ENCODE measurements at regions not wholly inside any gene's neighbourhood (a gene's known extent, or its start where the extent isn't known, plus 50 kb on each side); places are given as distances from the start of the nearest gene placed in this dataset.
"Not testable (repeated sequence)": the region's sequence is repeated elsewhere in the genome, so short reads cannot be mapped to it uniquely, and the experiment has no call there.

DNA sequence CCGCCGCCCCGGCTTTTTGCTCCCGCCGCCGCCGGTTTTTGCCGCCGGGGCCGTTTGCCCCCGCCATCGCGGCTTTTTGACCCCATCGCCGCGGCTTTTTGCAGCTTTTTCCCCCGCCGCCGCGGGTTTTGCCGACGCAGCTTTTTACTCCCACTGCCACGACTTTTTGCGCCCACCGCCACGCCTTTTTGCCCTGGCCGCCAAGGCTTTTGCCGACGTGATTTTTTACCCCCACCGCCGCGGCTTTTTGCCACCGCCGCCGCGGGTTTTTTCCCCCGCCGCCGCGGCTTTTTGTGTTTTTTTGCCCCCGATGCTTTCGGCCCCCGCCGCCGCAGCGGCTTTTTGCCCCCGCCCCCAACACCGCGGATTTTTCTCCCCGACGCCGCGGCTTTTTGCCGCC, 5001.9 kb upstream of the OR11H1 start:
- H3K27ac Mint-ChIP-seq; H3K9me3 Mint-ChIP-seq; DNase-seq (ENCODE audit: low spot score); H3K27me3 Mint-ChIP-seq (ENCODE audit: low read depth); H3K36me3 Mint-ChIP-seq (ENCODE audit: low read depth); H3K4me1 Mint-ChIP-seq (ENCODE audit: low read depth); H3K4me3 Mint-ChIP-seq (ENCODE audit: low read depth); intact Hi-C loops (cut with micrococcal nuclease): not testable (repeated sequence)

DNA sequence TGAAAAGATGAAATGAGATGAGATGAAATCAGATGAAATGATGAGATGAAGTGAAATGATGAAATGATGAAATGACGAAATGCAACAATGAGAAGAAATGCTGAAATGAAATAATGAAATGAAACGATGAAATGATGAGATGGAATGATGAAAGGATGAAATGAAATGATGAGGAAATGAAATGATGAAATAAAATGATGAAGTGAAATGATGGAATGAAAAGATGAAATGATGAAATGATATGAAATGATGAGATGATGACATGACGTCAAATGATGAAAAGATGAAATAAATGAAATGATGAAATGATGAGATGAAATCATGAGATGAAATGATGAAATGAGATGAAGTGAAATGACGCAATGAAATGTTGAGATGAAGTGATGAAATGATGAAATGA, 4996.9 kb upstream of the OR11H1 start:
- H3K27ac Mint-ChIP-seq; H3K36me3 Mint-ChIP-seq (ENCODE audit: low read depth); DNase-seq (ENCODE audit: low spot score); H3K4me3 Mint-ChIP-seq (ENCODE audit: low read depth); intact Hi-C loops (cut with micrococcal nuclease); H3K9me3 Mint-ChIP-seq; H3K4me1 Mint-ChIP-seq (ENCODE audit: low read depth); H3K27me3 Mint-ChIP-seq (ENCODE audit: low read depth): not testable (repeated sequence)

DNA sequence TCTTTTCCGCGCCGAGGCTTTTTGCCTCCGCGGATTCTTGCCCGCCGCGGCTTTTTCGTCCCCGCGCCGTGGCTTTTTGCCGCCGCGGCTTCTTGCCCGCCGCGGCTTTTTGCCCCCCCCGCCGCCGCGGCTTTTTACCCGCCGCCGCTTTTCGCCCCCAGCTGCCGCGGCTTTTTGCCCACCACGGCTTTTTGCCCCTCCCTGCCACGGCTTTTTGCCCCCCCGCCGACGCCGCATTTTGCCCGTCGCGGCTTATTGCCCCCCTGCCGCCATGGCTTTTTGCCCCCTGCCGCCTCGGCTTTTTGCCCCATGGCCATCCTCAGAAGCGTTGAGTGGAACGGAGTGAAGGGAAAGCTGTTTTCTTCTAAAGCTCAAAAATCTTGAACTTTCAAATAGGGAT, 4955.5 kb upstream of the OR11H1 start:
- H3K27ac Mint-ChIP-seq; intact Hi-C loops (cut with micrococcal nuclease); H3K9me3 Mint-ChIP-seq; H3K36me3 Mint-ChIP-seq (ENCODE audit: low read depth); H3K4me1 Mint-ChIP-seq (ENCODE audit: low read depth); H3K27me3 Mint-ChIP-seq (ENCODE audit: low read depth); H3K4me3 Mint-ChIP-seq (ENCODE audit: low read depth); DNase-seq (ENCODE audit: low spot score): not testable (repeated sequence)

DNA sequence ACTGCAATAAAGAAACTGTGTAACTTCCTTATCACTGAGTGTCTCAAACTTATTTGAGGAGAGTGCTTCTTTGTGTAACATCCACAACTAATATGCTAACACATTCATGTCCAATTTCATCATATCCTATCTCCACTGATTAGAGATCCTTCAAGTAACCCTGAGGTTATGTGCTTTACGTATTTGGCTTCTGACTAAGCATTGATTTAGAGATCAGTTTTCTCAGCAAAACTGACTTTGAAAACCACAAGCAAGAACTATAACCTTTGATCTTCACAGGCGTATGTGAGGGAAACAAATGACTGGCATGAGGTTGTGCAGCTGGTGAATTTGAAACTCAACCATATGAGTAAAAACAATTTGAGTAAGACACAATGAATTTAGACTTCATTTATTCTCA, 4926.9 kb upstream of the OR11H1 start:
- H3K36me3 Mint-ChIP-seq (ENCODE audit: low read depth); intact Hi-C loops (cut with micrococcal nuclease): not testable (repeated sequence)

DNA sequence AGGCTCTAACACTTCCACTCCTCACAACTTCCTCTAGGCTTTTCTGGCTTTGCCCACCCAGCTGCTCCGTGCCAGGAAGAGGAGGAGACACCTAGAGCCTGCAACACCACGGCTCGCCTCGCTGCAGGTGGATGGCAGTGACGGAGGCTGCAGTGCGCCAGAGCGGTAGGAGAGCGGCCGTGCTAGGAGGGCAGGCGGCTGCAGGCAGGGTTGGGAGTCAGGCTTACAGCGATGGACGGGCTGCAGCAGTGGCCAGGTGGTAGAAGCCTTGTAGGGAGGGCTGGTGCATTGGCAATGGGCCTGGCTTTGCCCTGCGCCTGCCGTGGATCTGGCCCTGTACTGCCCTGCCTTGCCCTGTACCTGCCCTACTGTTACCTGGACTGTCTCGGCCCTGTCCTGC, 4896.0 kb upstream of the OR11H1 start:
- not testable (repeated sequence) for H3K9me3 Mint-ChIP-seq

More for the DNA sequence above, 4926.9 kb upstream of the OR11H1 start:
- not testable (repeated sequence) for H3K27ac Mint-ChIP-seq; H3K4me3 Mint-ChIP-seq (ENCODE audit: low read depth); H3K27me3 Mint-ChIP-seq (ENCODE audit: low read depth); H3K9me3 Mint-ChIP-seq; H3K4me1 Mint-ChIP-seq (ENCODE audit: low read depth); DNase-seq (ENCODE audit: low spot score)

DNA sequence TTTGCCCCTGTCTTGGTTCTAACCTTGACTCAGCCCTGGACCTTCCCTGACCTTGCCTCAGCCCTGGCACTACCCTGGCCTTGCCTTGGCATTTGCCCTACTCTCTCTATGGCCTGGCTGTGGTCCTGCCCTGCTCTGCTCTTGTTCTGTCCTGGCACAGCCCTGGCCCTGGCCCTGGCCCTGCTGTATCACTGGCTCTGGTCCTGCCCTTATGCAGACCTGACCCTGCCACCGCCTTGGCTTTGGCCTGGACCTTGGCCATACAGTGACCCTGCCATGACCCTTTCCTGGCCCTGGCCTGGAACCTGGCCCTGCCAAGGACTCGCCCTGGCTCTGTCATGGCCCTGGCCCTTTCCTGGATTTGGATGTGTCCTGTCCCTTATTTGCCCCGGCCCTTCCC, 4892.7 kb upstream of the OR11H1 start:
- H3K27ac Mint-ChIP-seq; H3K4me1 Mint-ChIP-seq (ENCODE audit: low read depth); DNase-seq (ENCODE audit: low spot score); H3K9me3 Mint-ChIP-seq; H3K27me3 Mint-ChIP-seq (ENCODE audit: low read depth); intact Hi-C loops (cut with micrococcal nuclease); H3K4me3 Mint-ChIP-seq (ENCODE audit: low read depth); H3K36me3 Mint-ChIP-seq (ENCODE audit: low read depth): not testable (repeated sequence)

More for the DNA sequence above, 4896.0 kb upstream of the OR11H1 start:
- H3K27ac Mint-ChIP-seq; H3K4me3 Mint-ChIP-seq (ENCODE audit: low read depth); H3K4me1 Mint-ChIP-seq (ENCODE audit: low read depth); H3K27me3 Mint-ChIP-seq (ENCODE audit: low read depth); H3K36me3 Mint-ChIP-seq (ENCODE audit: low read depth); DNase-seq (ENCODE audit: low spot score); intact Hi-C loops (cut with micrococcal nuclease): not testable (repeated sequence)

DNA sequence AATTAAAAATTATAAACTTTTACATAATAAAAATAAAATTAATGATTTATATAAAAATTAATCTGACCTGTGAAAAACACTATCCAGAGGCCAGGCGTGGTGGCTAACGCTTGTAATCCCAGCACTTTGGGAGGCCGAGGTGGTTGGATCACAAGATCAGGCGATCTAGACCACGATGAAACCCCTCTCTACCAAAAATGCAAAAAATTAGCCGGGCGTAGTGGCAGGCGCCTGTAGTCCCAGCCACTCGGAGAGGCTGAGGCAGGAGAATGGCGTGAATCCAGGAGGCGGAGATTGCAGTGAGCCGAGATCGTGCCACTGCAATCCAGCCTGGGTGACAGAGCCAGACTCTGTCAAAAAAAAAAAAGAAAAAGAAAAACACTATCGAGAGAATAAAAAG, 4865.2 kb upstream of the OR11H1 start:
- peaks cover 22% of the 10 kb centered on the region for H3K9me3 Mint-ChIP-seq
- H3K4me3 Mint-ChIP-seq (ENCODE audit: low read depth); H3K36me3 Mint-ChIP-seq (ENCODE audit: low read depth); H3K27me3 Mint-ChIP-seq (ENCODE audit: low read depth); DNase-seq (ENCODE audit: low spot score); intact Hi-C loops (cut with micrococcal nuclease); H3K27ac Mint-ChIP-seq; H3K4me1 Mint-ChIP-seq (ENCODE audit: low read depth): not testable (repeated sequence)

DNA sequence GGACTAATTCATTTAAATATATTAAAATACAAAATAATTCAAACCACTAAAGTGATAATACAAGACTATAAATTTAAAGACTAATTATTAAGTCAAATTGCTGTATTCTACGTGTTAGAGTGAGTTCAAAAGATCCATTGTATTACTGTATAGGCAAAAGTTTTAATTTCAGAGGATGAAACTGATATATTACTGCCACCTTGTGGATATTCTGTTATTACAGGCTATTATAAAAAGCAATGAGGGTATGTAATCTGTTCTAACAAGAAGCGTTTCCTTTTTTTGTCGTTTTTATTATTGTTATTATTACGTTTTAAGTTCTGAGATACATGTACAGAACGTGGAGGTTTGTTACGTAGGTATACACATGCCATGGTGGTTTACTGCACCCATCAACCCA, 4854.9 kb upstream of the OR11H1 start:
- DNase-seq (ENCODE audit: low spot score); H3K36me3 Mint-ChIP-seq (ENCODE audit: low read depth); H3K27me3 Mint-ChIP-seq (ENCODE audit: low read depth); H3K4me3 Mint-ChIP-seq (ENCODE audit: low read depth); H3K27ac Mint-ChIP-seq; intact Hi-C loops (cut with micrococcal nuclease); H3K4me1 Mint-ChIP-seq (ENCODE audit: low read depth): not testable (repeated sequence)
- H3K9me3 Mint-ChIP-seq, result peaks cover 19% of the 10 kb centered on the region

DNA sequence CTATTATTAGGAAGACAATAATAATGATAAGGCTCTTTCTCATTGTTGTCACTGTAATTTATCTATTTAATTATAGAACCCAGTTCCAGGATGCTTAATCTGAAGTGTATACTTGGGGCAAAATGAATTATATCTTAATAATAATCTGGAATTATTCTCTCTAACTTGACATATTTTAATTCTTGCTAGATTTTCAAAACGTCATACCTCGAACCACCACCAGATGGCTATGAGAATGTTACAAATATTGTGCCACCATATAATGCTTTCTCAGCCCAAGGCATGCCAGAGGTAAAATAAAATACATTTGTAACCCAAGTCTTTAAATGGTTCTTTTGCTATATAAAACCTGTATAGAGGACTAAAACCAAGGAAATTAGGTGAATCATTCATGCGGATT, 4849.3 kb upstream of the OR11H1 start:
- intact Hi-C loops (cut with micrococcal nuclease); H3K4me1 Mint-ChIP-seq (ENCODE audit: low read depth); H3K27ac Mint-ChIP-seq; DNase-seq (ENCODE audit: low spot score); H3K36me3 Mint-ChIP-seq (ENCODE audit: low read depth); H3K4me3 Mint-ChIP-seq (ENCODE audit: low read depth); H3K27me3 Mint-ChIP-seq (ENCODE audit: low read depth): not testable (repeated sequence)
- H3K9me3 Mint-ChIP-seq, result peaks cover 20% of the 10 kb centered on the region

DNA sequence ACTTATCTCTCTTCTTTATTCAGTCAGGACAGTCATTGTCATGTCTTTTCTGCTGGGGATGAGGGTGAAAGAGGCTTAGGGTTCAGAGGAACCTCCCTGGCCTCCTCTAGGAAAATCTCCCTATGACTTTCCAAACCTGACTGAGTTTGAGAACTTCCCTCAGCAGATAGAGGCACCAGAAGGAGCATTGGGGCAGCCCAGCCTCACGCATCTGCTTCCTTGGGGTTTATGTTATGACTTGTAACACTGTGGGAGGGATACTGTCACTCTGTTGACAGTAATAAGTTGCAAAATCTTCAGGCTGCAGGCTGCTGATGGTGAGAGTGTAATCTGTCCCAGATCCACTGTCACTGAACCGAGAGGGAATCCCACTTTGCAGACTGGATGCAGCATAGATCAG, 4842.6 kb upstream of the OR11H1 start:
- peaks cover 13% of the 10 kb centered on the region for H3K9me3 Mint-ChIP-seq
- H3K27ac Mint-ChIP-seq; intact Hi-C loops (cut with micrococcal nuclease); H3K27me3 Mint-ChIP-seq (ENCODE audit: low read depth); H3K4me3 Mint-ChIP-seq (ENCODE audit: low read depth); H3K4me1 Mint-ChIP-seq (ENCODE audit: low read depth); H3K36me3 Mint-ChIP-seq (ENCODE audit: low read depth); DNase-seq (ENCODE audit: low spot score): not testable (repeated sequence)

DNA sequence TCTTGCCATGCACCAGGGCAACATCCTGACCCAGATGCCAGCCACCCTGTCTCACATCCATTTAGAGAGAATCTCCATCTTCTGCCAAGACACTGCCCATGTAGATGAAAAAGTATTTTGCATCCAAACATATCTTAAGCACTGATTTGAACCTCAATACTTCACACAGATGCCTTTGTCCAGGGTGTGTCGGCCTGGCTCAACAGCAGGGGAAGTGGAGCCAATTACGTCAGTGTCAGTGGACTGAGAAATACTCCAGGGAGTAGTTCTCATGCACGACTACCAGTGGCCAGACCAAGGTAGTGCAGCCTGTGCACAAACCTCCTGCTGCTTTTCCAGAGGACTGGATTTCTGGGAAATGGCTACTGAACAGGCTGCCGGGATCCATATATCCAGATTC, 4840.7 kb upstream of the OR11H1 start:
- intact Hi-C loops (cut with micrococcal nuclease); H3K27ac Mint-ChIP-seq; H3K36me3 Mint-ChIP-seq (ENCODE audit: low read depth); H3K4me3 Mint-ChIP-seq (ENCODE audit: low read depth); H3K27me3 Mint-ChIP-seq (ENCODE audit: low read depth); H3K4me1 Mint-ChIP-seq (ENCODE audit: low read depth); DNase-seq (ENCODE audit: low spot score): not testable (repeated sequence)
- H3K9me3 Mint-ChIP-seq, result peaks cover 12% of the 10 kb centered on the region

DNA sequence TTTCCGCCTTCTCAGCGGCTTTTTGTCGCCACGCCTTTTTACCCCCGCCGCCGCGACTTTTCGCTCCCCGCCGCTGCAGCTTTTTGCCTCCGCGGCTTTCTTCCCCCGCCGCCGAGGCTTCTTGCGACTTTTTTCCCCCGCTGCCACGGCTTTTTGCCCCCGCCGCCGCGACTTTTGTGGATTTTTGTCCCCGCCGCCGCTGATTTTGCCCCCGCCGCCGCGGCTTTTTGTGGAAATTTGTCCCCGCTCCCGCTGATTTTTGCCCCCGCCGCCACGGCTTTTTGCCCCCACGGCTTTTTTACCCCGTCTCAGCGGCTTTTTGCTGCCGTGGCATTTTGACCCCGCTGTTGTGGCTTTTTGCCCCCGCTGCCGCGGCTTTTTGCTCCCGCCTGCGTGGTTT, 4829.2 kb upstream of the OR11H1 start:
- H3K27me3 Mint-ChIP-seq (ENCODE audit: low read depth); DNase-seq (ENCODE audit: low spot score); H3K4me1 Mint-ChIP-seq (ENCODE audit: low read depth); H3K36me3 Mint-ChIP-seq (ENCODE audit: low read depth); H3K27ac Mint-ChIP-seq; H3K4me3 Mint-ChIP-seq (ENCODE audit: low read depth); intact Hi-C loops (cut with micrococcal nuclease): not testable (repeated sequence)
- peaks cover 24% of the 10 kb centered on the region for H3K9me3 Mint-ChIP-seq

DNA sequence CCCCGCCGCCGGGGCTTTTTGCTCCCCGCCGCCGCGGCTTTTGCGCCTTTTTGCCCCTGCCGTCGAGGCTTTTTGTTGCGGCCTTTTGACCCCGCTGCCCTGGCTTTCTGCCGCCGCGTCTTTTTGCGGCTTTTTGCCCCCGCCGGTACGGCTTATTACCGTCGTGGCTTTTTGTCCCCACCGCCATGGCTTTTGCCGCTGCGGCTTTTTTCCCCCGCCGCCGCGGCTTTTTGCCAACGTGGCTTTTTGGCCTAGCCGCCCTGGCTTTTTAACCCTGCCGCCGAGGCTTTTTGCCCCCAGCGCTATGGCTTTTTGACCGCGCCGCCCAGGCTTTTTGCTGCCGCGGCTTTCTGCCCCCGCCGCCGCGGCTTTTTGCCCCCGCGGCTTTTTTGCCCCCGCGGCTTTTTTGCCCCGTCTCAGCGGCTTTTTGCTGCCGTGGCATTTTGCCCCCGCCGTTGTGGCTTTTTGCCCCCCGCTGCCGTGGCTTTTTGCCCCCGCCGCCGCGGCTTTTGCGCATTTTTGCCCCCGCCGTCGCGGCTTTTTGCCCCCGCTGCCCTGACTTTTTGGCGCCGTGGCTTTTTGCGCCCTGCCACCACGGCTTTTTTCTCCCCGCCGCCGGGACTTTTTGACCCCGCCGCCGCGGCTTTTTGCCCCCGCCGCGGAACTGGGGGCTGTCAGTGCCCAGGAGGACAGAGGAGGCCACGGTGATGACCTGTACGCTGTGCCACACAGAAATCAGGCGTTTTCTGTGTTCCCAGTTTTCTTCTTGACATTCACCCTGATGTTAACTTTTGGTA, 4828.5 kb upstream of the OR11H1 start:
- intact Hi-C loops (cut with micrococcal nuclease); DNase-seq (ENCODE audit: low spot score); H3K27ac Mint-ChIP-seq; H3K4me3 Mint-ChIP-seq (ENCODE audit: low read depth); H3K27me3 Mint-ChIP-seq (ENCODE audit: low read depth); H3K4me1 Mint-ChIP-seq (ENCODE audit: low read depth); H3K36me3 Mint-ChIP-seq (ENCODE audit: low read depth): not testable (repeated sequence)
- H3K9me3 Mint-ChIP-seq, result peaks cover 22% of the 10 kb centered on the region

DNA sequence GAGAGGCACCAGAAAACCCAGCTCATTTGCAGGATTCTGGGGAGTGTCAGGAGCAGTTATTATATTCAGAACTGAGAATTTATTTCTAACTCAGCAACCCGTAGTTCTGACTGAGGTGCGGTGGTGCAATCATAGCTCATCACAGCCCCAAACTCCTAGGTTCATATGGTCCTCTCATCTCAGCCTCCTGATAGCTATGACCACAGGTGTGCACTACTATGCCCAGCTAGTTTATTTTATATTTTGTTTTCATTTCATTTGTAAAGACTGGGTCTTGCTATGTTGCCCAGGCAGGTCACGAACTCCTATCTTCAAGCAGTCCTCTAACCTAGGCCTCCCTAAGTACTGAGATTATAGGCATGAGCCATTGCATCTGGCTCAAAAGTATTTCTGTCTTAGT, 4819.8 kb upstream of the OR11H1 start:
- H3K4me3 Mint-ChIP-seq (ENCODE audit: low read depth); DNase-seq (ENCODE audit: low spot score); intact Hi-C loops (cut with micrococcal nuclease); H3K4me1 Mint-ChIP-seq (ENCODE audit: low read depth); H3K27me3 Mint-ChIP-seq (ENCODE audit: low read depth); H3K27ac Mint-ChIP-seq; H3K36me3 Mint-ChIP-seq (ENCODE audit: low read depth): not testable (repeated sequence)
- H3K9me3 Mint-ChIP-seq, result peaks cover 29% of the 10 kb centered on the region

Measured in activated T-helper 2 cell treated with anti-CD3 and anti-CD28 coated beads, Interferon-gamma antibody, Interleukin-2, Interleukin-4, amounts not matched to agents 10 μg/mL and 5 μg/mL and 100 μg/mL, durations not matched to agents 14 hours and 24 hours and 36 hours (primary cell).